ENCODE measurements at regions not wholly inside any gene's neighbourhood (a gene's known extent, or its start where the extent isn't known, plus 50 kb on each side); places are given as distances from the start of the nearest gene placed in this dataset.

DNA sequence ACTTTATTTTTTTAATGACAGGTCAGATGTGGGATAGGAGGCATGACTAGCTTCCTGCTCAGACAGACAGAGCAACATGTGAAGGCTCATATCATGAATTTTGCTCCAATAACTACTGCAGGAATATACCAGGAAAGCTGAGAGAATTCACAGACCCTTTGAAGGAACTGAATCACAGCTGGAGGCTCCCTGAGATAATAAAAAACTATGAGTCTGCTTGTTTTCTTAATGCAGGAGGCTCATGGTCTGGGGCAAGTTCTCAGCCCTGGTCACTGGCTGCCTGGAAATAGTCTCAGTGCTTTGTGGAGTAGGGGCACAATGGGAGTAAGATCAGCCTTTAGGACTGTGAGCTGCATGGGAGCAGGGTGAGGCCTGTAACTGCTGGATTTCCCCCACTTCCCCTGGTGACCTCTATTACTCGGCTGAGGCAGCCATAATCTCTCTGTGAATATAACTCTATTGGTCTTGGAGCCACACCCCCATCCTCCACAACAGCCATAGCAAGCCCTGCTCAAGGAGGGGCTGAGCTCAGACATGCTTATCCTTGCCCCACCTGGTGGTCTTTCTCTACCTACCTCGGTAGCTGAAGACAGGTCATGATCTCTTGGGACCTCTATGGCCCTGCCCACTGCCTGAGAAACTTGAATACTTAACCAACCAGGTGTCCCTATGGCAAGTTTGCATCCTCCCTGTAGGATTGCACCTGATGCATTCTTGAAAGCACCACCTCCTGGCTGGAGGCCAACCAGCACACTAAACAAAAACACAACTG is 281.6 kb upstream of the TMCO5A start:
- TF ChIP-seq, protein P1, sequence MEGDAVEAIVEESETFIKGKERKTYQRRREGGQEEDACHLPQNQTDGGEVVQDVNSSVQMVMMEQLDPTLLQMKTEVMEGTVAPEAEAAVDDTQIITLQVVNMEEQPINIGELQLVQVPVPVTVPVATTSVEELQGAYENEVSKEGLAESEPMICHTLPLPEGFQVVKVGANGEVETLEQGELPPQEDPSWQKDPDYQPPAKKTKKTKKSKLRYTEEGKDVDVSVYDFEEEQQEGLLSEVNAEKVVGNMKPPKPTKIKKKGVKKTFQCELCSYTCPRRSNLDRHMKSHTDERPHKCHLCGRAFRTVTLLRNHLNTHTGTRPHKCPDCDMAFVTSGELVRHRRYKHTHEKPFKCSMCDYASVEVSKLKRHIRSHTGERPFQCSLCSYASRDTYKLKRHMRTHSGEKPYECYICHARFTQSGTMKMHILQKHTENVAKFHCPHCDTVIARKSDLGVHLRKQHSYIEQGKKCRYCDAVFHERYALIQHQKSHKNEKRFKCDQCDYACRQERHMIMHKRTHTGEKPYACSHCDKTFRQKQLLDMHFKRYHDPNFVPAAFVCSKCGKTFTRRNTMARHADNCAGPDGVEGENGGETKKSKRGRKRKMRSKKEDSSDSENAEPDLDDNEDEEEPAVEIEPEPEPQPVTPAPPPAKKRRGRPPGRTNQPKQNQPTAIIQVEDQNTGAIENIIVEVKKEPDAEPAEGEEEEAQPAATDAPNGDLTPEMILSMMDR (IDR thresholded peaks at IDR 0.05; ENCODE audit: insufficient read depth, low read length), result no peak
- TF ChIP-seq, protein P2, sequence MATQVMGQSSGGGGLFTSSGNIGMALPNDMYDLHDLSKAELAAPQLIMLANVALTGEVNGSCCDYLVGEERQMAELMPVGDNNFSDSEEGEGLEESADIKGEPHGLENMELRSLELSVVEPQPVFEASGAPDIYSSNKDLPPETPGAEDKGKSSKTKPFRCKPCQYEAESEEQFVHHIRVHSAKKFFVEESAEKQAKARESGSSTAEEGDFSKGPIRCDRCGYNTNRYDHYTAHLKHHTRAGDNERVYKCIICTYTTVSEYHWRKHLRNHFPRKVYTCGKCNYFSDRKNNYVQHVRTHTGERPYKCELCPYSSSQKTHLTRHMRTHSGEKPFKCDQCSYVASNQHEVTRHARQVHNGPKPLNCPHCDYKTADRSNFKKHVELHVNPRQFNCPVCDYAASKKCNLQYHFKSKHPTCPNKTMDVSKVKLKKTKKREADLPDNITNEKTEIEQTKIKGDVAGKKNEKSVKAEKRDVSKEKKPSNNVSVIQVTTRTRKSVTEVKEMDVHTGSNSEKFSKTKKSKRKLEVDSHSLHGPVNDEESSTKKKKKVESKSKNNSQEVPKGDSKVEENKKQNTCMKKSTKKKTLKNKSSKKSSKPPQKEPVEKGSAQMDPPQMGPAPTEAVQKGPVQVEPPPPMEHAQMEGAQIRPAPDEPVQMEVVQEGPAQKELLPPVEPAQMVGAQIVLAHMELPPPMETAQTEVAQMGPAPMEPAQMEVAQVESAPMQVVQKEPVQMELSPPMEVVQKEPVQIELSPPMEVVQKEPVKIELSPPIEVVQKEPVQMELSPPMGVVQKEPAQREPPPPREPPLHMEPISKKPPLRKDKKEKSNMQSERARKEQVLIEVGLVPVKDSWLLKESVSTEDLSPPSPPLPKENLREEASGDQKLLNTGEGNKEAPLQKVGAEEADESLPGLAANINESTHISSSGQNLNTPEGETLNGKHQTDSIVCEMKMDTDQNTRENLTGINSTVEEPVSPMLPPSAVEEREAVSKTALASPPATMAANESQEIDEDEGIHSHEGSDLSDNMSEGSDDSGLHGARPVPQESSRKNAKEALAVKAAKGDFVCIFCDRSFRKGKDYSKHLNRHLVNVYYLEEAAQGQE (IDR thresholded peaks at IDR 0.05; ENCODE audit: insufficient replicate concordance, low read depth), result no peak
- no peak for TF ChIP-seq GABPA (IDR thresholded peaks at IDR 0.05; ENCODE audit: low read depth)

Data from HL-60 (cell line).